ENCODE measurements at regions not wholly inside any gene's neighbourhood (a gene's known extent, or its start where the extent isn't known, plus 50 kb on each side); places are given as distances from the start of the nearest gene placed in this dataset.
"Not testable (repeated sequence)": the region's sequence is repeated elsewhere in the genome, so short reads cannot be mapped to it uniquely, and the experiment has no call there.

DNA sequence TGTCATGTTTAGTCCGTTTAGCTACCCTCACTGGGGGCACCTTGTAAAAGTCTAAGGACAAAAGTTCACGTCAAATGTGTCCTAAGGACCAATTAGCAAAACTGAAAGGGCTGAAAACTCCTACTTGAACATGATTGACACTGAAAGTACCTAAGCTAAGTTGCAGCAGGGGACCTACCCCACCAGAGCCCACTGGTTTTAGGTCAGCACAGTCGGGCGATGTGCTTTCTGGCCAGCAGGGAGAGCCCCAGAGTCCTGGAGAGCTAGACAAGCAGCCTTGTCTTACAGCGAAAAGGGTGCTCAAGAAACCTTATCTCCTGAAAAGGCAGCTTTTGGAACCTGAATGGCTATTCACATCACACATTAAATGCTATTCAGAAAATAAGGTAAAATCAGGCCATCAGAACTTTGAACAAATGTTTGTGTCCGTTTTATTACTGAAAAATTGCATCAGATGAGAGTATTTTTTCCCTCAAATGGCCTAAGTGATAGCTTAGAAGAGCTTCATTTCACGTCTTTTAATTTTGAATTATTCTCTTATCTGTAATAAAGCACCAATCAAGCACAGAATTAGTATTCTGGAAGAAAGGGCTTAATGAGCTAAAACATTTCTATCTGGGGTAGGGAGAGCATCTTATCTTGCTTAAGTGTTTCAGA is 52.2 kb upstream of the MKI67 start:
- Histone ChIP-seq H3K27ac (ENCODE audit: low read depth, low read length) (no peak overlapping the region), H3K4me3 (ENCODE audit: low read length) (no peak overlapping the region), H3K9ac (ENCODE audit: low read length) (no peak overlapping the region), H3K36me3 (ENCODE audit: control insufficient read depth, insufficient read depth, low read length) (no peaks in the 10 kb centered on the region), H3K4me1 (ENCODE audit: control insufficient read depth, insufficient read depth, low read length) (no peaks in the 10 kb centered on the region), H3K27me3 (ENCODE audit: control insufficient read depth, insufficient read depth, low read length) (no peaks in the 10 kb centered on the region)

DNA sequence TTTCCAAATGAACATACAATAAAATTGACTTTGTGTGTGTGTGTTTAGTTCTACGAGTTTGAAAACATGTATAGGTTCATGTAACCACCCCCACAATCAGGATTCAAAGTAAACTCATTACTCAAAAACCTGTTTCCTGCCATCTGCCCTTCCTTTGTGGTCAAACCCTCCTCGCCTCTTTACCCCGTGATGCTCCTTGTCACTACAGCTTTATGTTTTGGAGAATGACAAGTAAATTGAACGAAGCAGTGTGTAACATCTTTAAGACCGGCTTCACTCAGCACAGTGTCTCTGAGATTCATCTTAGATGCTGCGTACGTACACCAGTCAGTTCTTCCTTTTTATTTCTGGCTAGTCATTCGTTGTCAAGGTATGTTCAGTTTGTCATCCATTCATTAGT is 54.6 kb upstream of the MKI67 start:
- no peaks in the 10 kb centered on the region for H3K36me3 ChIP-seq (ENCODE audit: control insufficient read depth, insufficient read depth, low read length)
- no peak overlapping the region for H3K4me3 ChIP-seq (ENCODE audit: low read length)
- no peak overlapping the region for H3K9ac ChIP-seq (ENCODE audit: low read length)
- H3K4me1 ChIP-seq (ENCODE audit: control insufficient read depth, insufficient read depth, low read length), result no peaks in the 10 kb centered on the region
- no peak overlapping the region for H3K27ac ChIP-seq (ENCODE audit: low read depth, low read length)
- no peaks in the 10 kb centered on the region for H3K27me3 ChIP-seq (ENCODE audit: control insufficient read depth, insufficient read depth, low read length)

DNA sequence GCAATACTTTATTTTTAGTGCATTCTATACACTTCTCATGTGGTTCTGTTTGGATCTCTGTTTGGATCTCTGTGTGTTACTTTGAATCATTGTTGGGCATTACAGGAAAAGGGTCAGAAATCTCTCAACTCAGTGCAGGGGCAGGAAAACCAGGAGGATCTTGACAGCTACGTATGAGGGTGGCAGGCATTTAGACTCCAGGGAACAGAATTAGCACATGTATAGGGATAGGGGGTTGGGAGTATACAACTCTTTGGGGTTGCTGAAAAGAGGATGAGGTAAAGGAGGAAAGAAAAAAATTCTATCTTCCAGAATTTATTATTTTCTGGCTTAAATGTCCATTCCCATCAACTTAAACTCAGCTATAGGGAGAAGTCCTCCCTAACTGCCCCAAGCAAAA is 59.4 kb upstream of the MKI67 start:
- Histone ChIP-seq H3K9ac (ENCODE audit: low read length) (no peak overlapping the region), H3K27me3 (ENCODE audit: control insufficient read depth, insufficient read depth, low read length) (no peaks in the 10 kb centered on the region), H3K4me3 (ENCODE audit: low read length) (no peak overlapping the region), H3K27ac (ENCODE audit: low read depth, low read length) (no peak overlapping the region), H3K4me1 (ENCODE audit: control insufficient read depth, insufficient read depth, low read length) (no peaks in the 10 kb centered on the region), H3K36me3 (ENCODE audit: control insufficient read depth, insufficient read depth, low read length) (no peaks in the 10 kb centered on the region)

DNA sequence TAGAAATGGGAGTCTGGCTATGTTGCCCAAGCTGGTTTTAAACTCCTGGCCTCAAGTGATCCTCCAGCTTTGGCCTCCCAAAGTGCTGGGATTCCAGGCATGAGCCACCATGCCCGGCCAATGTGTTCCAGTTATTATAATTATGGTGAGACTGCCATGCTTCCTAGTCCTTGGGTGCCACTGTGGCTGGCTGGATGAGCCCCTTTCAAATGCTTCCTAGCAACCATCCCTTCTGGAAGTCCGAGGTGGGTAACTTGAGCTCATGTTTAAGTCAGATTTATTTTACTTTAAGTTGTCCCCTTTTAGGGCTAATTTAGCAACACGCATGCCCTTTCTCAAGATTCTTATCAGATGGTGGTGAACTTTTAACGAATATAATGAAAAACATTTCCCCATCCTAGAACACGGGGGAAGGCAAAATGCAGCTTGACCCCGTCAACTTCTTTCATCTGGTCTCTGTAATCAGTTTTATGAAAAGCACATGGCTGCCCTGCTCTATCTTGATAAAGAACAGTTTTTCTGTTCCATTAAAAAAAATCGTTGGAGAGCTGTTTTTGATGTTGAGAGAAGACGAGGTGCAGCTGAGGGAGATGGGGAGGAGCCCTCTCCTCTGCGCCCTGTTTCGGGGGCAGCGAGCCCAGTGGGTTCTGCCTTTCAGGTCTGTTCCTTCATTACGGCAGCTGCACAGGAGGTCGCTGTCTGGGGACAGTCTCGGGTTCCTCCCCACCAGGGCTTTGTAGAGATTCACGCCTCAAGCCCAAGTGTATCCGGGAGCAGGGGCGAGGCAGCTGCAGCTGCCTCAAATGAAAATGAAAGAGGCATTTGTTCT is 61.0 kb upstream of the MKI67 start:
- H3K4me3 ChIP-seq (ENCODE audit: low read length), result no peak overlapping the region
- H3K9ac ChIP-seq (ENCODE audit: low read length), result no peak overlapping the region
- H3K27ac ChIP-seq (ENCODE audit: low read depth, low read length), result no peak overlapping the region
- no peaks in the 10 kb centered on the region for H3K27me3 ChIP-seq (ENCODE audit: control insufficient read depth, insufficient read depth, low read length)
- H3K4me1 ChIP-seq (ENCODE audit: control insufficient read depth, insufficient read depth, low read length), result no peaks in the 10 kb centered on the region
- H3K36me3 ChIP-seq (ENCODE audit: control insufficient read depth, insufficient read depth, low read length), result no peaks in the 10 kb centered on the region

DNA sequence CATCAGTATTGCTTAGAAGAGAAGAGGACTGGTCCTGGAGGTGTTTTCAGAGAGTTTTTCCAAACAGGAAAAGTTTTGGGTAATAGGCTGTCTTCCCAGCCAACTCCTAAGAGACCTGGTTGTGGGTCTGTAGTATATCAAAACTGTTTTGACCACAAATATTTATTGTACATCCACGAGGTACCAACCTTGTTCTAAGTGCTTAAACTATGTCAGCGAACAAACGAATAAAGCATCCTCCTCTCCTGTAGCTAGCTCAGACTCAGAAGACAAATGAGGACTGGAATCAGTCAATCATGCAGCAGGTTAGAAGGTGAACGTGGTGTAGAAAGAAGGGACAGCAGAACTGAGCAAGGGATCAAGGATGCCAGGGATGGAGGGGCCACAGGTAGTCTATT is 61.6 kb upstream of the MKI67 start:
- Histone ChIP-seq H3K4me3 (ENCODE audit: low read length) (no peak overlapping the region), H3K9ac (ENCODE audit: low read length) (no peak overlapping the region), H3K36me3 (ENCODE audit: control insufficient read depth, insufficient read depth, low read length) (no peaks in the 10 kb centered on the region), H3K4me1 (ENCODE audit: control insufficient read depth, insufficient read depth, low read length) (no peaks in the 10 kb centered on the region), H3K27ac (ENCODE audit: low read depth, low read length) (no peak overlapping the region), H3K27me3 (ENCODE audit: control insufficient read depth, insufficient read depth, low read length) (no peaks in the 10 kb centered on the region)

DNA sequence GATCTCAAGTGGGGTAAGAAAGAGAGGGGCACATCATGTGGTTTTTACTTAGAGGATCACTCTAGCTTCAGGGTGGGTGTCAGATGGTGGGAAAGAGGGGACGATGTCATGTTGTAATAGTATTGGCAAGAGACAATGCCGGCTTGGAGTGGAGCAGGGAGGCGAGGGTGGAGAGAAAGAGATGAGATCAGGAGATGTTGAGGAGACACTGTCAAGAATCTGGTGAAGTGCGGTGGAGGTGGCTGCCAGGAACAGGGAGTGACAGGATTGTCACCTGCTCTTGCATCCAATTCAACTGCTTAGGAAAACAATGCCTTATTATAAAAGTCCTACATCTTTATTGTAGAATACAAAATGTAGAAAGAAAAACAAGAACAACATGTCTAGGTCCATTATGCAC is 63.0 kb upstream of the MKI67 start:
- H3K27ac ChIP-seq (ENCODE audit: low read depth, low read length), result no peak overlapping the region
- no peaks in the 10 kb centered on the region for H3K27me3 ChIP-seq (ENCODE audit: control insufficient read depth, insufficient read depth, low read length)
- H3K36me3 ChIP-seq (ENCODE audit: control insufficient read depth, insufficient read depth, low read length), result no peaks in the 10 kb centered on the region
- H3K4me3 ChIP-seq (ENCODE audit: low read length), result no peak overlapping the region
- H3K9ac ChIP-seq (ENCODE audit: low read length), result no peak overlapping the region
- H3K4me1 ChIP-seq (ENCODE audit: control insufficient read depth, insufficient read depth, low read length), result no peaks in the 10 kb centered on the region

DNA sequence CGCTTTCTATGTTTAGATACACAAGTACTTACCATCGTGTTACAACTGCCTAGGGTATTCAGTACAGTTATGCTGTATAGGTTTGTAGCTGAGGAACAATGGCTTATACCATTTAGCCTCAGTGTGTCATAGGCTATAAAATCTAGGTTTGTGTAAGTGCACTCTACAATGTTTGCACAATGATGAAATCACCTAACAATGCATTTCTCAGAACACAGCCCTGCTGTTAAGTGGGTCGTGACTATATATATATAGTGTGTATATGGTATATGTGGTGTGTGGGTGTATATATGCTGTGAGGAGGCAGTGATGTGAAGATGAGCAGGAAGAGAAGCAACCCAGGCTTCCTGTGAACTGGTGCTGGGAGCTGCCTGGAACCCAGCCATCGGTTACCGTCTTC is 65.6 kb upstream of the MKI67 start:
- no peaks in the 10 kb centered on the region for H3K36me3 ChIP-seq (ENCODE audit: control insufficient read depth, insufficient read depth, low read length)
- no peaks in the 10 kb centered on the region for H3K27me3 ChIP-seq (ENCODE audit: control insufficient read depth, insufficient read depth, low read length)
- no peak overlapping the region for H3K9ac ChIP-seq (ENCODE audit: low read length)
- no peak overlapping the region for H3K27ac ChIP-seq (ENCODE audit: low read depth, low read length)
- no peak overlapping the region for H3K4me3 ChIP-seq (ENCODE audit: low read length)
- H3K4me1 ChIP-seq (ENCODE audit: control insufficient read depth, insufficient read depth, low read length), result no peaks in the 10 kb centered on the region

DNA sequence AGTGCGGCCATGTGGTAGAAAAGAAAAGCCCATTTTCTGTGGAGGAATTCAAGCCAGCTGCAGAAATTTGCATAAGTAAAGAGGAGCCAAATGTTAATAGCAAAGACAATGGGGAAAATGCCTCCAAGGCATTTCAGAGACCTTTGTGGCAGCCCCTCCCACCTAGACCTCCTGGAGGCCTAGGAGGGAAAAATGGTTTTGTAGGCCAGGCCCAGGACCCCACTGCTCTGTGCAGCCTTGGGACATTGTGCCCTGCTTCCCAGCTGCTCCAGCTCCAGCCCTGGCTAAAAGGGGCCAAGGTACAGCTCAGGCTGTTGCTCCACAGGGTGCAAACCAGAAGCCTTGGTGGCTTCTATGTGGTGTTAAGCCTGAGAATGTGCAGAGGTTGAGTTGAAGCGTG is 75.6 kb upstream of the MKI67 start:
- H3K4me1 ChIP-seq (ENCODE audit: control insufficient read depth, insufficient read depth, low read length); H3K4me3 ChIP-seq (ENCODE audit: low read length); H3K36me3 ChIP-seq (ENCODE audit: control insufficient read depth, insufficient read depth, low read length); H3K9ac ChIP-seq (ENCODE audit: low read length); H3K27ac ChIP-seq (ENCODE audit: low read depth, low read length); H3K27me3 ChIP-seq (ENCODE audit: control insufficient read depth, insufficient read depth, low read length): not testable (repeated sequence)

DNA sequence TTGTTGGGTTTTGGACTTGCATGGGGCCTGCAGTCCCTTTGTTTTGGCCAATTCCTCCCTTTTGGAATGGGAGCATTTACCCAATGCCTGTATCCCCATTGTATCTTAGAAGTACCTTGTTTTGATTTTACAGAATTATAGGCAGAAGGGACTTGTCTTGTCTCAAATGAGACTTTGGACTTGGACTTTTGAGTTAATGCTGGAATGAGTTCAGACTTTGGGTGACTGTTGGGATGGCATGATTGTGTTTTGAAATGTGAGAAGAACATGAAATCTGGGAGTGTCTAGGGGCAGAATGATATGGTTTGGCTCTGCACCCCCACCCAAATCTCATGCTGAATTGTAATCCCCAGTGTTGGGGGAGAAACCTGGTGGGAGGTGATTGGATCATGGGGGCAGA is 76.8 kb upstream of the MKI67 start:
- H3K36me3 ChIP-seq (ENCODE audit: control insufficient read depth, insufficient read depth, low read length), result no peaks in the 10 kb centered on the region
- no peaks in the 10 kb centered on the region for H3K4me1 ChIP-seq (ENCODE audit: control insufficient read depth, insufficient read depth, low read length)
- no peak overlapping the region for H3K4me3 ChIP-seq (ENCODE audit: low read length)
- no peaks in the 10 kb centered on the region for H3K27me3 ChIP-seq (ENCODE audit: control insufficient read depth, insufficient read depth, low read length)
- H3K27ac ChIP-seq (ENCODE audit: low read depth, low read length), result no peak overlapping the region
- no peak overlapping the region for H3K9ac ChIP-seq (ENCODE audit: low read length)

DNA sequence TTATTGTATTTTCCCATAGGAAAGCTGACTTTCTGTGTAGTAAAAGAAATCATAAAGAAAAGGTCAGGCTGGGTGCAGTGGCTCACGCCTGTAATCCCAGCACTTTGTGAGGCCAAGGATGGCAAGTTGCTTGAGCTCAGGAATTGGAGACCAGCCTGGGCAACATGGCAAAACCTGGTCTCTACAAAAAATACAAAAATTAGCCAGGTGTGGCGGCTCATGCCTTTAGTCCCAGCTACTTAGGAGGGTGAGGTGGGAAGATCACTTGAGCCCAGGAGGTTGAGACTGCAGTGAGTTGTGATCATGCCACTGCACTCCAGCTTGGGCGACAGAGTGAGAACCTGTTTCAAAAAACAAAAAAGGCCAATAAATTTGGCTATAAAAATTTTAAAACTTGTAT is 79.4 kb upstream of the MKI67 start:
- not testable (repeated sequence) for H3K4me1 ChIP-seq (ENCODE audit: control insufficient read depth, insufficient read depth, low read length); H3K36me3 ChIP-seq (ENCODE audit: control insufficient read depth, insufficient read depth, low read length); H3K27me3 ChIP-seq (ENCODE audit: control insufficient read depth, insufficient read depth, low read length)

DNA sequence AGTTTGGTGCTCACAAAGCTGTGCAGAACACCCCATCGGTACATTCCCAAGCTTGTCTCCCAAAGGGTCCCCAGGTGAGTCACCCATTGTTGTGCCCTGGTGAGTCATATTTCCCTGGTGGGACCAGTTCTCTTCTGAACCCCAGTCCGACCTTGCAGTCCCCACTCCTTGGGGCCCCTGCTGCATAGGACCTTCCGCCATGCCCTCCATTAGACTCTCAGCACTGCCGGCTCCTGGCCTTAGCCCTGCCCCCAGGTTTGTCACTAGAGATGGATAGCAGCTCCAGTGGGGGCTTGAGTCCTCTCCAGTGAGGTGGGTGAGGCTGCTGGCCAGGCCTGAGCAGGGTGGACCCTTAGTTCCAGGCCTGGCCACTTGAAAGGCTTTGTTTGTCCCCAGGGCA is 80.5 kb upstream of the MKI67 start:
- Histone ChIP-seq H3K27me3 (ENCODE audit: control insufficient read depth, insufficient read depth, low read length) (no peaks in the 10 kb centered on the region), H3K36me3 (ENCODE audit: control insufficient read depth, insufficient read depth, low read length) (no peaks in the 10 kb centered on the region), H3K4me3 (ENCODE audit: low read length) (no peak overlapping the region), H3K4me1 (ENCODE audit: control insufficient read depth, insufficient read depth, low read length) (no peaks in the 10 kb centered on the region), H3K9ac (ENCODE audit: low read length) (no peak overlapping the region), H3K27ac (ENCODE audit: low read depth, low read length) (no peak overlapping the region)

More for the DNA sequence above, 79.4 kb upstream of the MKI67 start:
- not testable (repeated sequence) for H3K9ac ChIP-seq (ENCODE audit: low read length); H3K4me3 ChIP-seq (ENCODE audit: low read length); H3K27ac ChIP-seq (ENCODE audit: low read depth, low read length)

DNA sequence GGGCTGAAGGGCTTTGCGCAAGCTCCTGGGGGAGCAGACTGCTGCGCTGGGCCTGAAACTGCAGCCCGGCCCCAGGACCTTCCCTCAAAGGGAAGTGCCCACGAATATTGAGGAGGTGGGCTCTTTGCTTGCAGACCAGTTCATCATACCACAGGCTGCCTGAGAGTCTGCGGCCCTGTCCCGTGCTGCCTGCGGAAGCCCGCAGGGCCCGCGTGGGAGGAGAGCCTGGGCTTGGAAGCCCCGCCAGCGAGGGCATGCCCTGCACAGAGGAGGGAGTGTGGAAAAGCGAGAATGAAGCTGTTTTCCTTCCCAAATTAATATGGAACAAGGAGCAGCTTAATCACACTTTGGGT is 83.6 kb upstream of the MKI67 start:
- Histone ChIP-seq H3K27me3 (ENCODE audit: control insufficient read depth, insufficient read depth, low read length) (no peaks in the 10 kb centered on the region), H3K27ac (ENCODE audit: low read depth, low read length) (no peak overlapping the region), H3K36me3 (ENCODE audit: control insufficient read depth, insufficient read depth, low read length) (no peaks in the 10 kb centered on the region), H3K9ac (ENCODE audit: low read length) (no peak overlapping the region), H3K4me3 (ENCODE audit: low read length) (peak overlapping the region; percentile 64), H3K4me1 (ENCODE audit: control insufficient read depth, insufficient read depth, low read length) (no peaks in the 10 kb centered on the region)
